HEK293T (cell line): ENCODE measurements at regions not wholly inside any gene's neighbourhood (a gene's known extent, or its start where the extent isn't known, plus 50 kb on each side); places are given as distances from the start of the nearest gene placed in this dataset.

Experiments used
- CTCF ChIA-PET: fragments of 350-600 bp; formaldehyde crosslinking; extraction: SDS; loops from one replicate; lab custom pipeline; 2021; ENCODE audit warnings: antibody characterized with exemption, inconsistent platforms; lab: Yijun Ruan, JAX
- POLR2A ChIA-PET: fragments of 350-600 bp; formaldehyde crosslinking; extraction: SDS; loops from one replicate; lab custom pipeline; 2020; ENCODE audit warnings: antibody characterized with exemption, inconsistent platforms; lab: Yijun Ruan, JAX
- DNase-seq: peaks from one replicate; pipeline ENCODE4 v3.0.0; 2012; ENCODE audit warnings: mixed read lengths; ENCODE audit errors: extremely low spot score
- ARNT ChIP-seq: fragments of 450-650 bp; IDR thresholded peaks from 2 replicates; pipeline ENCODE4 v1.6.1; 2017; ENCODE audit warnings: mild to moderate bottlenecking
- BHLHE40 ChIP-seq: fragments of 450-650 bp; IDR thresholded peaks from 2 replicates; pipeline ENCODE4 v1.6.1; 2016; ENCODE audit warnings: mild to moderate bottlenecking, moderate library complexity, borderline replicate concordance
- CTBP1 ChIP-seq: fragments of 450-650 bp; IDR thresholded peaks from 2 replicates; pipeline ENCODE4 v1.6.1; 2016; ENCODE audit warnings: borderline replicate concordance
- ELF4 ChIP-seq: fragments of 450-650 bp; IDR thresholded peaks from 2 replicates; pipeline ENCODE4 v1.6.1; 2017; ENCODE audit warnings: antibody characterized with exemption
- FOXA1 ChIP-seq: fragments of 450-650 bp; IDR thresholded peaks from 2 replicates; pipeline ENCODE4 v1.6.1; 2016; ENCODE audit warnings: mild to moderate bottlenecking
- FOXK2 ChIP-seq: fragments of 450-650 bp; IDR thresholded peaks from 2 replicates; pipeline ENCODE4 v1.6.1; 2016; ENCODE audit warnings: mild to moderate bottlenecking
- FOXM1 ChIP-seq: fragments of 450-650 bp; IDR thresholded peaks from 2 replicates; pipeline ENCODE4 v1.6.1; 2017; ENCODE audit warnings: mild to moderate bottlenecking, borderline replicate concordance
- HDGF ChIP-seq: fragments of 450-650 bp; IDR thresholded peaks from 2 replicates; pipeline ENCODE4 v1.6.1; 2017; ENCODE audit warnings: antibody characterized with exemption, borderline replicate concordance
- L3MBTL2 ChIP-seq: fragments of 450-650 bp; conservative IDR thresholded peaks from 2 replicates; pipeline ENCODE4 v1.6.1; 2016; ENCODE audit warnings: mild to moderate bottlenecking
- LEF1 ChIP-seq: fragments of 450-650 bp; IDR thresholded peaks from 2 replicates; pipeline ENCODE4 v1.6.1; 2017; ENCODE audit warnings: mild to moderate bottlenecking, borderline replicate concordance
- NFRKB ChIP-seq: fragments of 450-650 bp; IDR thresholded peaks from 2 replicates; pipeline ENCODE4 v1.6.1; 2016; ENCODE audit warnings: mild to moderate bottlenecking, moderate library complexity
- PKNOX1 ChIP-seq: fragments of 450-650 bp; IDR thresholded peaks from 2 replicates; pipeline ENCODE4 v1.6.1; 2016
- SP1 ChIP-seq: fragments of 450-650 bp; IDR thresholded peaks from 2 replicates; pipeline ENCODE4 v1.6.1; 2017
- SUZ12 ChIP-seq: fragments of 450-650 bp; IDR thresholded peaks from 2 replicates; pipeline ENCODE4 v1.6.1; 2016; ENCODE audit warnings: mild to moderate bottlenecking
- TARDBP ChIP-seq: fragments of 450-650 bp; IDR thresholded peaks from 2 replicates; pipeline ENCODE4 v1.6.1; 2016
- ZNF384 ChIP-seq: fragments of 450-650 bp; IDR thresholded peaks from 2 replicates; pipeline ENCODE4 v1.6.1; 2016

- CTCF ChIA-PET = no interaction called here
- no peak for DNase-seq
- TF ChIP-seq TARDBP = no peak
- no peak for TF ChIP-seq BHLHE40
- TF ChIP-seq FOXK2 = no peak
- no peak for TF ChIP-seq NFRKB
- TF ChIP-seq PKNOX1 = no peak
- TF ChIP-seq ELF4 = no peak
- no peak for TF ChIP-seq ARNT
- TF ChIP-seq SP1 = no peak
- TF ChIP-seq LEF1 = no peak
- no peak for TF ChIP-seq HDGF
- TF ChIP-seq SUZ12 = no peak
- no peak for TF ChIP-seq CTBP1
- TF ChIP-seq FOXA1 = no peak
- no peak for TF ChIP-seq L3MBTL2
- POLR2A ChIA-PET = no interaction called here
Measured at GRCh38 chr5:125232779-125233230, 486.4 kb upstream of the ZNF608 start.

- no peak for TF ChIP-seq SP1
- TF ChIP-seq ZNF384 = no peak
- TF ChIP-seq NFRKB = no peak
- TF ChIP-seq TARDBP = no peak
- CTCF ChIA-PET = no interaction called here
- POLR2A ChIA-PET = no interaction called here
- no peak for DNase-seq
Measured at GRCh38 chr5:125233944-125234343, 487.5 kb upstream of the ZNF608 start.

- ChIA-PET CTCF (interaction anchor here (0.6 to 1.7 kb wide), 2 partner anchors 9 to 92 kb away, joined by 3 to 6 read pairs; no protein-coding TSS in a partner anchor), POLR2A (no interaction called here)
- DNase-seq = no peak
- TF ChIP-seq ARNT = no peak
- TF ChIP-seq NFRKB = no peak
- no peak for TF ChIP-seq FOXK2
- no peak for TF ChIP-seq HDGF
- no peak for TF ChIP-seq CTBP1
- no peak for TF ChIP-seq PKNOX1
- no peak for TF ChIP-seq LEF1
- TF ChIP-seq FOXA1 = no peak
- TF ChIP-seq L3MBTL2 = no peak
- no peak for TF ChIP-seq FOXM1
- TF ChIP-seq BHLHE40 = no peak
- TF ChIP-seq ZNF384 = no peak
Measured at GRCh38 chr5:125236007-125236406, 489.6 kb upstream of the ZNF608 start.

GRCh38 chr5:125236981-125237380 lies 490.5 kb upstream of the ZNF608 start:
- POLR2A ChIA-PET = no interaction called here
- CTCF ChIA-PET = interaction anchor here (1.7 kb wide), 1 partner anchor 10 kb away, joined by 6 read pairs; no protein-coding TSS in a partner anchor
- DNase-seq = no peak
- TF ChIP-seq CTBP1 (no peak), HDGF (no peak), SUZ12 (no peak), LEF1 (no peak), ARNT (no peak), FOXM1 (no peak), PKNOX1 (no peak), ELF4 (no peak), NFRKB (no peak), TARDBP (no peak), L3MBTL2 (no peak)

- TF ChIP-seq SUZ12 (no peak), FOXK2 (no peak), FOXM1 (no peak), L3MBTL2 (no peak), FOXA1 (no peak), BHLHE40 (no peak), ARNT (no peak), LEF1 (no peak), HDGF (no peak)
- ChIA-PET CTCF (no interaction called here), POLR2A (no interaction called here)
- DNase-seq = no peak
Measured at GRCh38 chr5:125244531-125244930, 498.1 kb upstream of the ZNF608 start.

- TF ChIP-seq CTBP1 (no peak), FOXA1 (no peak), FOXK2 (no peak), PKNOX1 (no peak), ELF4 (no peak), FOXM1 (no peak), ZNF384 (no peak), SP1 (no peak), BHLHE40 (no peak), TARDBP (no peak), HDGF (no peak), LEF1 (no peak), L3MBTL2 (no peak), ARNT (no peak), SUZ12 (no peak), NFRKB (no peak)
- ChIA-PET CTCF (no interaction called here), POLR2A (no interaction called here)
- DNase-seq = peak; percentile 16
Measured at GRCh38 chr5:125245216-125245615, 498.8 kb upstream of the ZNF608 start.
